ENCODE measurements at regions not wholly inside any gene's neighbourhood (a gene's known extent, or its start where the extent isn't known, plus 50 kb on each side); places are given as distances from the start of the nearest gene placed in this dataset.

DNA sequence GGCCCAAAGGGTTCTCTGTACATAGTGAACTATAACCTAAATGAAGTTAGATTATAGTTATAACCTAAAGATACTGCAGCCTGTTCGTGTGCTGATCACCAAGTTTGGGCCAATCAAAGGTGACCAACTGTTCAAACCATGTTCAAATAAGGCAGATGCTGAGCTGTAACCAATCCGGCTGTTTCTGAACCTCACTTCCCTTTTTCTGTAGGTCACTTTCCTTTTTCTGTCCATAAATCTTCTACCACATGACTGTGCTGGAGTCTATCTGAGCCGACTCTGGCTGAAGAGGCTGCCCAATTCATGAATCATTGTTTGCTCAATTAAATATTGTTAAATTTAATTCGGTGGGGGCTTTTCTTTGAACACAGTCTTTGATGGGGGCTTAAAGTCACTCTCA is 1920.2 kb downstream of the MAT2B start:
- Mint-ChIP-seq H3K9me3 (no peaks in the 10 kb centered on the region), H3K27me3 (ENCODE audit: insufficient read depth) (no peaks in the 10 kb centered on the region), H3K4me3 (no peak overlapping the region), H3K4me1 (no peaks in the 10 kb centered on the region), H3K36me3 (ENCODE audit: low read depth) (no peaks in the 10 kb centered on the region), H3K27ac (no peak overlapping the region)
- TF ChIP-seq, protein P1, sequence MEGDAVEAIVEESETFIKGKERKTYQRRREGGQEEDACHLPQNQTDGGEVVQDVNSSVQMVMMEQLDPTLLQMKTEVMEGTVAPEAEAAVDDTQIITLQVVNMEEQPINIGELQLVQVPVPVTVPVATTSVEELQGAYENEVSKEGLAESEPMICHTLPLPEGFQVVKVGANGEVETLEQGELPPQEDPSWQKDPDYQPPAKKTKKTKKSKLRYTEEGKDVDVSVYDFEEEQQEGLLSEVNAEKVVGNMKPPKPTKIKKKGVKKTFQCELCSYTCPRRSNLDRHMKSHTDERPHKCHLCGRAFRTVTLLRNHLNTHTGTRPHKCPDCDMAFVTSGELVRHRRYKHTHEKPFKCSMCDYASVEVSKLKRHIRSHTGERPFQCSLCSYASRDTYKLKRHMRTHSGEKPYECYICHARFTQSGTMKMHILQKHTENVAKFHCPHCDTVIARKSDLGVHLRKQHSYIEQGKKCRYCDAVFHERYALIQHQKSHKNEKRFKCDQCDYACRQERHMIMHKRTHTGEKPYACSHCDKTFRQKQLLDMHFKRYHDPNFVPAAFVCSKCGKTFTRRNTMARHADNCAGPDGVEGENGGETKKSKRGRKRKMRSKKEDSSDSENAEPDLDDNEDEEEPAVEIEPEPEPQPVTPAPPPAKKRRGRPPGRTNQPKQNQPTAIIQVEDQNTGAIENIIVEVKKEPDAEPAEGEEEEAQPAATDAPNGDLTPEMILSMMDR (conservative IDR thresholded peaks at IDR 0.05), result no peak
- Histone ChIP-seq H3K4me1 (ENCODE audit: control insufficient read depth, insufficient read depth, low read length) (no peaks in the 10 kb centered on the region), H3K36me3 (ENCODE audit: control insufficient read depth, insufficient read depth, low read length) (no peaks in the 10 kb centered on the region), H3K27ac (ENCODE audit: low read depth, low read length) (no peak overlapping the region), H3K4me3 (ENCODE audit: low read length) (no peak overlapping the region), H3K27me3 (ENCODE audit: control insufficient read depth, insufficient read depth, low read length, poor library complexity, severe bottlenecking) (no peaks in the 10 kb centered on the region), H3K9ac (ENCODE audit: extremely low read depth, low read length, poor library complexity, severe bottlenecking) (no peak overlapping the region), H3K9me3 (ENCODE audit: control insufficient read depth, low read length) (no peaks in the 10 kb centered on the region)
- DNase-seq, result no peak
- 82 to 94% methylated on average over 3 to 4 of the region's 4 CpGs for WGBS, 2 experiments (ENCODE audit: insufficient coverage in 1 of 2, insufficient read length in 1 of 2)

DNA sequence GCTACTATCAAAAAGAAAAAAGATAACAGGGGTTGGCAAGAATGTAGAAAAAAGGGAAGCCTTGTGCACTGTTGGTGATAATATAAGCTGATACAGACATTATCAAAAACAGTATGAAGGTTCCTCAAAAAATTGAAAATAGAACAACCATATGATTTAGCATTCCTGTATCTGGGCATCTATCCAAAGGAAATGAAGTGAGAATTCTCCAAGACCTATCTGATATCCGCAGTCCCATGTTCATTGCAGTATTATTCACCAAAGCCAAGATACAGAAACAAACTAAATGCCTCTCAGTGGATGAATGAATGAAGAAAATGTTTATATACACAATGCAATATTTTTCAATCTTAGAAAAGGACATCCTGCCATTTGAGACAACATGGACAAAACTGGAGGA is 1943.3 kb downstream of the MAT2B start:
- WGBS, 2 experiments (ENCODE audit: insufficient coverage in 1 of 2, insufficient read length in 1 of 2), result 91% methylated on average over 1 of the region's 1 CpG; no CpG with 5 or more reads in 1 of the 2 experiments

DNA sequence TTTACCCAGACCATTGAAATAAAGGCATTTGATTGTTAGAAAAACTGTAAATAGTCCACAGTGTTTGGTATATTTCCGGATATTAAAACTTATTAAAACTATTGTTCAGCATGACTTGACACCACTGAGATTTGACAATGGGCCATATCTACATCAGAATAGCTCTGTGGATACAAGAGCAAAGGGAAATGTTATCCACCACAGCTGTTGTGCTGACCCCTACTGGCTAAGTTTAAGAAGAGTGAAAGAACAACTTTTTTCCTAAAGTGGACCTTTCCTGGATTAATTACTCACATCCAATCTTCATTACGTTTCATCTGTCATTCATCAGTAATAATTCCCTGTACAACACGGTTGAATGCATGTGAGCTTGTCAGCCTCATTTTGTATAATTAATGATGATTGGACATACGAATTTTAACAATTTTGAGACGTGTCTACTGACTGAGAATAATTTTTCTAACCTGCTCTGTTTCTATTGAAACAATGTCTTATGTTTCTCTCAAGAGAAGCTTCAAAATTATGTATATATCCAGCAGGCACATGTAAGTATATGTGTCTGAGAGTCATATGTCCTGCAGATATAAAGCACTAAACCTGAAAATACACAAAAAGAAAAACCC is 1952.6 kb downstream of the MAT2B start:
- TF ChIP-seq, protein P1 (conservative IDR thresholded peaks at IDR 0.05), result peak; percentile 90
- Mint-ChIP-seq H3K4me1 (peaks cover 1% of the 10 kb centered on the region), H3K27me3 (ENCODE audit: insufficient read depth) (no peaks in the 10 kb centered on the region), H3K27ac (no peak overlapping the region), H3K9me3 (no peaks in the 10 kb centered on the region), H3K36me3 (ENCODE audit: low read depth) (no peaks in the 10 kb centered on the region), H3K4me3 (no peak overlapping the region)
- Histone ChIP-seq H3K4me1 (ENCODE audit: control insufficient read depth, insufficient read depth, low read length) (no peaks in the 10 kb centered on the region), H3K9ac (ENCODE audit: extremely low read depth, low read length, poor library complexity, severe bottlenecking) (no peak overlapping the region), H3K9me3 (ENCODE audit: control insufficient read depth, low read length) (no peaks in the 10 kb centered on the region), H3K27me3 (ENCODE audit: control insufficient read depth, insufficient read depth, low read length, poor library complexity, severe bottlenecking) (no peaks in the 10 kb centered on the region), H3K27ac (ENCODE audit: low read depth, low read length) (no peak overlapping the region), H3K36me3 (ENCODE audit: control insufficient read depth, insufficient read depth, low read length) (no peaks in the 10 kb centered on the region), H3K4me3 (ENCODE audit: low read length) (no peak overlapping the region)
- DNase-seq, result peak; percentile 52
- whole genome bisulfite sequencing, 2 experiments (ENCODE audit: insufficient coverage in 1 of 2, insufficient read length in 1 of 2), result 27 to 50% methylated on average over 2 to 5 of the region's 5 CpGs

More for the DNA sequence above, 1943.3 kb downstream of the MAT2B start:
- Mint-ChIP-seq H3K27me3 (ENCODE audit: insufficient read depth) (no peaks in the 10 kb centered on the region), H3K4me1 (no peaks in the 10 kb centered on the region), H3K4me3 (no peak overlapping the region), H3K9me3 (peaks cover 10% of the 10 kb centered on the region), H3K36me3 (ENCODE audit: low read depth) (no peaks in the 10 kb centered on the region), H3K27ac (no peak overlapping the region)
- H3K27ac ChIP-seq (ENCODE audit: low read depth, low read length), result no peak overlapping the region
- peaks cover 7% of the 10 kb centered on the region for H3K9me3 ChIP-seq (ENCODE audit: control insufficient read depth, low read length)
- no peaks in the 10 kb centered on the region for H3K27me3 ChIP-seq (ENCODE audit: control insufficient read depth, insufficient read depth, low read length, poor library complexity, severe bottlenecking)
- no peak overlapping the region for H3K9ac ChIP-seq (ENCODE audit: extremely low read depth, low read length, poor library complexity, severe bottlenecking)
- DNase-seq, result no peak
- no peak overlapping the region for H3K4me3 ChIP-seq (ENCODE audit: low read length)
- TF ChIP-seq, protein P1 (conservative IDR thresholded peaks at IDR 0.05), result no peak
- no peaks in the 10 kb centered on the region for H3K4me1 ChIP-seq (ENCODE audit: control insufficient read depth, insufficient read depth, low read length)
- H3K36me3 ChIP-seq (ENCODE audit: control insufficient read depth, insufficient read depth, low read length), result no peaks in the 10 kb centered on the region

Measured in endodermal cell (in vitro differentiated cells).